HFFc6 (cell line): ENCODE measurements at regions not wholly inside any gene's neighbourhood (a gene's known extent, or its start where the extent isn't known, plus 50 kb on each side); places are given as distances from the start of the nearest gene placed in this dataset.

ENCODE experiments used
- DNase-seq: peaks from one replicate; pipeline ENCODE4 v3.0.0-alpha.2; 2018
- H3K27ac Mint-ChIP-seq: 2 replicates; pipeline ENCODE4 v1.8.0; 2020; ENCODE audit warnings: mild to moderate bottlenecking, mixed read lengths
- H3K27me3 Mint-ChIP-seq: 2 replicates; pipeline ENCODE4 v1.8.0; 2021; ENCODE audit warnings: mild to moderate bottlenecking, moderate library complexity, mixed read lengths; ENCODE audit not compliant: insufficient read depth
- H3K36me3 Mint-ChIP-seq: 2 replicates; pipeline ENCODE4 v1.8.0; 2021; ENCODE audit warnings: low read depth, mixed read lengths
- H3K4me1 Mint-ChIP-seq: 2 replicates; pipeline ENCODE4 v1.8.0; 2020; ENCODE audit warnings: low read depth, mixed read lengths
- H3K4me3 Mint-ChIP-seq: 2 replicates; pipeline ENCODE4 v1.8.0; 2020; ENCODE audit warnings: mild to moderate bottlenecking, moderate library complexity, mixed read lengths
- H3K9me3 Mint-ChIP-seq: 2 replicates; pipeline ENCODE4 v1.8.0; 2020; ENCODE audit warnings: mild to moderate bottlenecking, mixed read lengths
- TF ChIP-seq, protein P1 (sequence below): fragments of 200-600 bp; sonication (generic); IDR thresholded peaks from 2 replicates; pipeline ENCODE4 v1.5.0; 2021; ENCODE audit warnings: antibody characterized with exemption, mild to moderate bottlenecking

DNA sequence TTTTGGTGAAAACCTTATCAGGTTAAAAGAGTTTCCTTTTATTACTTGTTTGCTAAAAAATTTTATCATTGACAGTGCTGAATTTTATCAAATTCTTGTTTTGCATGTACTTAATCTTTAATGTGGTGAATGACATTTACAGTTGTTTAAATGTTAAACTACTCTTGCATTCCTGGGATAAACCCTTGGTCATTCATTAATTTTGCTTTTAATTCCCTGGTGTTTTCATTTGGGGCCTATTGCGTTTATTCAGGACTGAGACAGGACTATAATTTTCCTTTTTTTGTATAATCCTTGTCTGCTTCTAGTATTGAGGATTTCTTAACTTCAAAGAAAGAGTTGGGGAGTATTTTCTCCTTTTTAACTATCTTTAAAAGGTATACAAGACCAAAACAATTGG lies 98.7 kb upstream of the TLL1 start:
- Mint-ChIP-seq H3K27ac (no peak overlapping the region), H3K4me1 (no peaks in the 10 kb centered on the region), H3K27me3 (no peaks in the 10 kb centered on the region), H3K9me3 (peaks cover 14% of the 10 kb centered on the region), H3K4me3 (no peak overlapping the region), H3K36me3 (no peaks in the 10 kb centered on the region)
- TF ChIP-seq, protein P1, sequence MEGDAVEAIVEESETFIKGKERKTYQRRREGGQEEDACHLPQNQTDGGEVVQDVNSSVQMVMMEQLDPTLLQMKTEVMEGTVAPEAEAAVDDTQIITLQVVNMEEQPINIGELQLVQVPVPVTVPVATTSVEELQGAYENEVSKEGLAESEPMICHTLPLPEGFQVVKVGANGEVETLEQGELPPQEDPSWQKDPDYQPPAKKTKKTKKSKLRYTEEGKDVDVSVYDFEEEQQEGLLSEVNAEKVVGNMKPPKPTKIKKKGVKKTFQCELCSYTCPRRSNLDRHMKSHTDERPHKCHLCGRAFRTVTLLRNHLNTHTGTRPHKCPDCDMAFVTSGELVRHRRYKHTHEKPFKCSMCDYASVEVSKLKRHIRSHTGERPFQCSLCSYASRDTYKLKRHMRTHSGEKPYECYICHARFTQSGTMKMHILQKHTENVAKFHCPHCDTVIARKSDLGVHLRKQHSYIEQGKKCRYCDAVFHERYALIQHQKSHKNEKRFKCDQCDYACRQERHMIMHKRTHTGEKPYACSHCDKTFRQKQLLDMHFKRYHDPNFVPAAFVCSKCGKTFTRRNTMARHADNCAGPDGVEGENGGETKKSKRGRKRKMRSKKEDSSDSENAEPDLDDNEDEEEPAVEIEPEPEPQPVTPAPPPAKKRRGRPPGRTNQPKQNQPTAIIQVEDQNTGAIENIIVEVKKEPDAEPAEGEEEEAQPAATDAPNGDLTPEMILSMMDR, result no peak
- DNase-seq, result no peak

DNA sequence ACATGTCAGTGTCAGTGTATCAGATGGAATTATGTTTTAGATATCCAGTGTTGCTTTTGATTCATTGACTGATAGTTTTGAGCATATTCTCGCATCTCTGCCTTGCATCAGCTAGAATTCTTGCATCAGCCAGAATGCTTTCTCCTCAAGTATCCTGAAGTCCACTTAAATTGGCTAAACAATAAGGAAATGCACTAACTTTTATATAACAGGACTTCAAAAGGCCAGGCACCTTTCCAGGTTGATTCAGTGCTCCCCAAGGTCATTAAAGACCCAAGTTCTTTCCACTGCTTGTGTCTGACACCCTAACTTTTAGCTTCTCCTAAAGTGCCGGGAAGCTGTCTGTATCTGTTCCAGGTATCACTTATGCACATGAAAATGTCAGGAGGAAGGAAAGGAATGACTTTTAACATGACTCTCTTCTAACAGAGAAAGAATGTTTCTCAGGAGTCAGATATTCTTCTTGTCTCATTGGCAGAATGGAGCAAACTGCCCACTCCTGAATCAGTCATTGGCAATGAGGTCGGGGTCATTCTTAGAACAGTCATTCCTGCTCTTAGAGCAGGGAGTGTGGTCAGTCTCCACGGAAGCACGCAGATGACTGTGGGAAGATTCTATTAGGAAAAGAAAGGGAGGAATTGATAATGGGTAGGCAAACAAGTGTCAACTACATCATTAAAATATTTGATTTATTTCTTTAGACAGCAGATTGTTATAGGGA lies 92.9 kb upstream of the TLL1 start:
- Mint-ChIP-seq H3K4me1 (no peaks in the 10 kb centered on the region), H3K9me3 (peaks cover 6% of the 10 kb centered on the region; the same call in 1 of the 2 replicates), H3K27ac (no peak overlapping the region), H3K36me3 (no peaks in the 10 kb centered on the region), H3K4me3 (no peak overlapping the region), H3K27me3 (no peaks in the 10 kb centered on the region)
- TF ChIP-seq, protein P1, result no peak
- DNase-seq, result no peak

- TF ChIP-seq, protein P1, result no peak
- no peaks in the 10 kb centered on the region for H3K36me3 Mint-ChIP-seq
- H3K4me1 Mint-ChIP-seq, result no peaks in the 10 kb centered on the region
- H3K27ac Mint-ChIP-seq, result no peak overlapping the region
- peaks cover 6% of the 10 kb centered on the region; the same call in 1 of the 2 replicates for H3K9me3 Mint-ChIP-seq
- no peak for DNase-seq
- H3K27me3 Mint-ChIP-seq, result no peaks in the 10 kb centered on the region
- no peak overlapping the region for H3K4me3 Mint-ChIP-seq
Measured at GRCh38 chr4:165780735-165781134, 92.3 kb upstream of the TLL1 start.

- DNase-seq, result no peak
- Mint-ChIP-seq H3K4me3 (no peak overlapping the region), H3K27ac (no peak overlapping the region), H3K36me3 (no peaks in the 10 kb centered on the region), H3K4me1 (no peaks in the 10 kb centered on the region), H3K27me3 (no peaks in the 10 kb centered on the region), H3K9me3 (peaks cover 6% of the 10 kb centered on the region; the same call in 1 of the 2 replicates)
- TF ChIP-seq, protein P1, result no peak
Measured at GRCh38 chr4:165782623-165783022, 90.4 kb upstream of the TLL1 start.

DNA sequence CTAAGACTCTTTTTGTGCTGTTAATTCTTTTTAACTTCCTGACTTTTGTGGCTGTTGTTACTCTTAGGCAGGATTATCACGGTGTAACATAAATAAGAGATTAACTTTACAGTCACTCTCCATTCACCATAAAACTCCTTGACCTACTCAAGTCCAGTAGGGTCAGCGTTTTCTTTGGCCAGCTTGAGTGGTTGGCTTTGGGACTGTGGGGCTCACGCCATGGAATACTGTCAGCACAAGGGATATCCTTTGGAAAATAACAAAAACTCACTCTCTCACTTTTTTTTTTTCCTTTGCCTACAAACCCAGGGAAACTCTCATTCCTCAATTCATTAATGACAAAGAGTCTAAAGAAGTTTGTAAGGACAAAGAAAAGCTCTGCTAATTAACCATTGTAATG lies 89.4 kb upstream of the TLL1 start:
- Mint-ChIP-seq H3K9me3 (peaks cover 6% of the 10 kb centered on the region; the same call in 1 of the 2 replicates), H3K4me1 (no peaks in the 10 kb centered on the region), H3K4me3 (no peak overlapping the region), H3K27me3 (no peaks in the 10 kb centered on the region), H3K36me3 (no peaks in the 10 kb centered on the region), H3K27ac (no peak overlapping the region)
- TF ChIP-seq, protein P1, result no peak
- DNase-seq, result no peak
